ENCODE measurements at regions not wholly inside any gene's neighbourhood (a gene's known extent, or its start where the extent isn't known, plus 50 kb on each side); places are given as distances from the start of the nearest gene placed in this dataset.
A peak's percentile ranks its signal among the peaks of the same experiment; 100 is the strongest.

DNA sequence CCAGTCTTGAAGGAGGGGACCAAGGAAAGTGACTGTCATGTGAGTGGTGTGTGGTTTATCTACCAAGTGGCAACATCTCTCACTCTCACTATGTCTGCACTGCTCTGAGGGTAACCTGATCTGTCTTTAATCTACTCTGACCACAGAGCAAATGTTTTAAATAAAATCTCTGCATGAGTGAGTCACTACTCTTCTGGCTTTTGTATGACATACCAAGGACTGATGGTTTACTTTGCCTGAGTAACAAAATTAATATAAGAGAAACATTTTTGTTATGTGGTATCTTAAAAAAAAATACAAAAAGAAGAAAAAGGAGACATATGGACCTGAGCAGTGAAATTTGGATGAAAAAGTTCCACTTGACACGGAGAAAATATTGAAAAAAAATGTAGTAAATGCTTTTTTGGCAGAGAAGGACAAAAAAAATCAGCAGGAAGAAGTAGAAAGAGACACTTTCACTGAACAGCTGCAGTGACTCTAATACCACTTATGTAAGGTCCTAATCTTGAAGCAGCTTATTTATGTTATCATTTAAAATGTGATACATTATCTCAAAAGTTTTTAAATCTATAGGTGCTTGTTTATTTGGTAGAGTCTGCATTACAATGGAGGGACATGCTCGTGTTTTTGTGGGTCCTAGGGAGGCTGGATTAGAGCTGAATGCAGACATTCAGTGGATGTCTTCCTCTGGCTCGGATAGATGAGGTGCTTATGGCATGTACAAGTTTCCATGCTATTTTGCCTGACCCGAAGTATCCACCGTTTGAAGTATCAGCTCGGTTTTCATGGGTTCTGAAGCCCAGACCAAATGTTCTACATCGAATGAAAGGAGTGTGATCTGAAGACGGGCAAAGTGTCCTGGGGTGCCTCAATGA lies 240.7 kb downstream of the MAP2K6 start:
- H3K9me3 ChIP-seq: no peaks in the 10 kb centered on the region
- no peaks in the 10 kb centered on the region for H3K27me3 ChIP-seq (ENCODE audit: insufficient read depth in 3 of 3, low read length in 2 of 3)
- no peaks in the 10 kb centered on the region for H3K36me3 ChIP-seq (ENCODE audit: insufficient read depth in 1 of 2, low read depth in 1 of 2)
- peak overlapping the region; percentile 27 for H3K27ac ChIP-seq
- TF ChIP-seq, protein P1, sequence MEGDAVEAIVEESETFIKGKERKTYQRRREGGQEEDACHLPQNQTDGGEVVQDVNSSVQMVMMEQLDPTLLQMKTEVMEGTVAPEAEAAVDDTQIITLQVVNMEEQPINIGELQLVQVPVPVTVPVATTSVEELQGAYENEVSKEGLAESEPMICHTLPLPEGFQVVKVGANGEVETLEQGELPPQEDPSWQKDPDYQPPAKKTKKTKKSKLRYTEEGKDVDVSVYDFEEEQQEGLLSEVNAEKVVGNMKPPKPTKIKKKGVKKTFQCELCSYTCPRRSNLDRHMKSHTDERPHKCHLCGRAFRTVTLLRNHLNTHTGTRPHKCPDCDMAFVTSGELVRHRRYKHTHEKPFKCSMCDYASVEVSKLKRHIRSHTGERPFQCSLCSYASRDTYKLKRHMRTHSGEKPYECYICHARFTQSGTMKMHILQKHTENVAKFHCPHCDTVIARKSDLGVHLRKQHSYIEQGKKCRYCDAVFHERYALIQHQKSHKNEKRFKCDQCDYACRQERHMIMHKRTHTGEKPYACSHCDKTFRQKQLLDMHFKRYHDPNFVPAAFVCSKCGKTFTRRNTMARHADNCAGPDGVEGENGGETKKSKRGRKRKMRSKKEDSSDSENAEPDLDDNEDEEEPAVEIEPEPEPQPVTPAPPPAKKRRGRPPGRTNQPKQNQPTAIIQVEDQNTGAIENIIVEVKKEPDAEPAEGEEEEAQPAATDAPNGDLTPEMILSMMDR (IDR thresholded peaks at IDR 0.05): no peak
- WGBS, 3 donors: 55 to 63% (median 61%) methylated on average over 8 of the region's 8 CpGs
- ATAC-seq: peak; percentile 90 to 98 (median 96)
- DNase-seq: no peak
- peaks cover 12% of the 10 kb centered on the region for H3K4me1 ChIP-seq
- no peak overlapping the region for H3K4me3 ChIP-seq
- intact Hi-C loops (cut with DNase I): loop anchor here in 1 of 2 donors (5.0 to 10.0 kb wide), 3 partner anchors 48 to 180 kb away; no protein-coding TSS in a partner anchor

DNA sequence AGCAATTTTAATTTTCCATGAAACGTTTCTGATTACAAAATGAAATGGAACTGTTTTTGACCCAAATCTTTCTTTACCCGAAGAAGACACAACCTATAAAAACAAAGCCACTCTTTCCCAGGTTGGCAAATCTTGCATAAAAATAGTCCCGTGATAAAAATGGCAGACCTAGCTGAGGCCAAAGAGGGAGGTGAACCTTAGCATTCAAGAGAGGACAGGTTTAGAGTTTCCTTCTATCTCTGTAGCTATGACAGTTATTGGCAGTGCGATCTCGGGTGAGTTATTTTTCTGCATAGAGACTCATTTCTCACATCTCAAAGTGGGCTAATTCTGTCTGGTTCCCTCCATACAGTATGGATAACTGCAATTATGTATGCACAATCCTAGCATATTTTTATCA lies 241.4 kb downstream of the MAP2K6 start:
- Histone ChIP-seq H3K27me3 (ENCODE audit: insufficient read depth in 3 of 3, low read length in 2 of 3) (no peaks in the 10 kb centered on the region), H3K9me3 (no peaks in the 10 kb centered on the region), H3K27ac (no peak overlapping the region), H3K4me3 (no peak overlapping the region), H3K4me1 (peaks cover 12% of the 10 kb centered on the region), H3K36me3 (ENCODE audit: insufficient read depth in 1 of 2, low read depth in 1 of 2) (no peaks in the 10 kb centered on the region)
- intact Hi-C loops (cut with DNase I): loop anchor here in 1 of 2 donors (5.0 to 10.0 kb wide), 3 partner anchors 49 to 179 kb away; no protein-coding TSS in a partner anchor
- ATAC-seq (peak in 3 of 4 donors; percentile 56 to 70 (median 57)), DNase-seq (no peak)
- TF ChIP-seq, protein P1 (IDR thresholded peaks at IDR 0.05): no peak
- 30 to 55% (median 33%) methylated on average over 5 of the region's 5 CpGs for WGBS, 3 donors

DNA sequence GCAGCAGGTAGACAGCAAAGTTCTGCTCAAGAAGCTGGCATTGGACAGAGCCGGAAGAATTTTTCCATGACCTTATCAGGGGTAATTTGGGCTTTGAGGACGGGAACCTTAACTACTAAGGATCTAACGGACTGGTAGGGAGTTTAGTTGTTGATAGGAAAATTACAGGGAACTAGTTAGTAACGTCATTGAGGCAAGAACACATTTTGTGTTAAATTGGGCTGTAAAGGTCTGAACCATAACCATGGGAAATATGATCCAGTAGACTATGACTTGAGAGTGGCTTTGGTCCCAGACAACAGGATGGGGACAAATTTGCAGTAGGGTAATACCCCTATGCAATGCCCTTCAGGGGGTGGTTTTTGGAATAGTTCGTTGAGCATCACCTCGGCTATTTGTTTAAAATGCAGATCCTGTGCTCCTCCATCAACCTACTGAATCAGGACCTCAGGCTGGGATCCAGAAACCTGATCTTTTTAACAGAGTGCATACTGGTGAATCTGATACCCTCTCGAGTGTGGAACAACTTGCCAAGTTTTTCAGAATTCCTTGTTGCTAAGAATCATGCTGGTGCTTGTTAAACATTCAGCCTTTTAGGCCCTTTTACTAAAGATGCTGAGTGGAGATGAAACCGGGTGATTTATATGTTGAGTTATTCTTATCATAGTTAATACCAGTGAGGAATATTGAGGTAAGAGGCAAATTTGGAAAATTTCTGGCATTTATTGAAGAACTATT lies 255.1 kb downstream of the MAP2K6 start:
- DNase-seq (no peak), ATAC-seq (no peak)
- Histone ChIP-seq H3K27me3 (ENCODE audit: insufficient read depth in 3 of 3, low read length in 2 of 3) (no peaks in the 10 kb centered on the region), H3K36me3 (ENCODE audit: insufficient read depth in 1 of 2, low read depth in 1 of 2) (no peaks in the 10 kb centered on the region), H3K27ac (no peak overlapping the region), H3K4me1 (no peaks in the 10 kb centered on the region), H3K4me3 (no peak overlapping the region), H3K9me3 (no peaks in the 10 kb centered on the region)
- 27 to 42% (median 35%) methylated on average over 8 of the region's 8 CpGs for WGBS, 3 donors
- intact Hi-C loops (cut with DNase I): no loop called here
- TF ChIP-seq, protein P1 (IDR thresholded peaks at IDR 0.05): no peak

DNA sequence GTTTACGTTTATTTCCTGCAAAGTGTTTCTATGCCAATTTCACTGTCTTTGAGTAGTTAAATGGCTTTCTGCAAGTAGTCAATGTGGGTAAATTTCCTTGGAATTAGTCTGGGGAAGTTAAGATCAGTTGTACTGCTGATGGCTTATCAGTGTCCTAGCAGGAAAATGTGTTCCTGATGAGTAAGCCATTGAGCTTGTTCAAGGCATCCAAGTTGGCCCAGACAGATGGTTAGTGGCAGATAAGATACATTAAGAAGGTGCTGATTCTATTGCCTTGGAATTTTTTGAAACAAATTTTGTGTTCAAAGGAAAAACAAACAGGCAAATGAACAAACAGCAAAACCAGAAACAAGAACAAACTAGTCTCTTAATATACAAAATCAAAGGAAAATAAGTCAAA lies 258.4 kb downstream of the MAP2K6 start:
- no peaks in the 10 kb centered on the region for H3K9me3 ChIP-seq
- no peaks in the 10 kb centered on the region for H3K36me3 ChIP-seq (ENCODE audit: insufficient read depth in 1 of 2, low read depth in 1 of 2)
- no peaks in the 10 kb centered on the region for H3K27me3 ChIP-seq (ENCODE audit: insufficient read depth in 3 of 3, low read length in 2 of 3)
- no peak for ATAC-seq
- no peak for DNase-seq
- 39 to 72% (median 52%) methylated on average over 1 of the region's 1 CpG for WGBS, 3 donors
- TF ChIP-seq, protein P1 (IDR thresholded peaks at IDR 0.05): no peak
- H3K4me3 ChIP-seq: no peak overlapping the region
- intact Hi-C loops (cut with DNase I): no loop called here
- no peak overlapping the region for H3K27ac ChIP-seq
- no peaks in the 10 kb centered on the region for H3K4me1 ChIP-seq

Measured in psoas muscle (tissue), 7 donors.